ENCODE measurements at regions not wholly inside any gene's neighbourhood (a gene's known extent, or its start where the extent isn't known, plus 50 kb on each side); places are given as distances from the start of the nearest gene placed in this dataset.
"Not testable (repeated sequence)": the region's sequence is repeated elsewhere in the genome, so short reads cannot be mapped to it uniquely, and the experiment has no call there.

- no peak for TF ChIP-seq CTCF (IDR thresholded peaks at IDR 0.05; ENCODE audit: low read depth, low read length)
- no peak for DNase-seq (ENCODE audit: extremely low read depth, low read depth)
These were observed 728.8 kb downstream of the NR2F1-AS1 start for GRCh38 chr5:92852219-92852618.

GRCh38 chr5:92850886-92851285 is 730.1 kb downstream of the NR2F1-AS1 start:
- no peak for DNase-seq (ENCODE audit: extremely low read depth, low read depth)
- no peak for TF ChIP-seq CTCF (IDR thresholded peaks at IDR 0.05; ENCODE audit: low read depth, low read length)

GRCh38 chr5:92849756-92850155 is 731.3 kb downstream of the NR2F1-AS1 start:
- DNase-seq (ENCODE audit: extremely low read depth, low read depth): no peak
- no peak for TF ChIP-seq CTCF (IDR thresholded peaks at IDR 0.05; ENCODE audit: low read depth, low read length)

GRCh38 chr5:92841604-92842155 is 739.3 kb downstream of the NR2F1-AS1 start:
- DNase-seq (ENCODE audit: extremely low read depth, low read depth): no peak
- TF ChIP-seq CTCF (IDR thresholded peaks at IDR 0.05; ENCODE audit: low read depth, low read length): no peak

GRCh38 chr5:92838253-92838652 is 742.8 kb downstream of the NR2F1-AS1 start:
- DNase-seq (ENCODE audit: extremely low read depth, low read depth): no peak
- no peak for TF ChIP-seq CTCF (IDR thresholded peaks at IDR 0.05; ENCODE audit: low read depth, low read length)

GRCh38 chr5:92836855-92837755 is 743.9 kb downstream of the NR2F1-AS1 start:
- no peak for DNase-seq (ENCODE audit: extremely low read depth, low read depth)
- TF ChIP-seq CTCF (IDR thresholded peaks at IDR 0.05; ENCODE audit: low read depth, low read length): no peak

- DNase-seq (ENCODE audit: extremely low read depth, low read depth): no peak
- no peak for TF ChIP-seq CTCF (IDR thresholded peaks at IDR 0.05; ENCODE audit: low read depth, low read length)
These were observed 745.3 kb downstream of the NR2F1-AS1 start for GRCh38 chr5:92835712-92836111.

GRCh38 chr5:92823551-92823950 is 757.5 kb downstream of the NR2F1-AS1 start:
- not testable (repeated sequence) for DNase-seq (ENCODE audit: extremely low read depth, low read depth)
